Esophagus mucosa (tissue), 1 donor: ENCODE measurements at regions not wholly inside any gene's neighbourhood (a gene's known extent, or its start where the extent isn't known, plus 50 kb on each side); places are given as distances from the start of the nearest gene placed in this dataset.
A peak's percentile ranks its signal among the peaks of the same experiment; 100 is the strongest.
"Not testable (repeated sequence)": the region's sequence is repeated elsewhere in the genome, so short reads cannot be mapped to it uniquely, and the experiment has no call there.

Source experiments
- ATAC-seq: fragments of 200-7000 bp; cut with Tn5 transposase; one replicate; pipeline ENCODE4 v1.9.1; 2020
- donor health status: DM: yes; HTN: yes; CAD: no.

- ATAC-seq: not testable (repeated sequence)
Measured at GRCh38 chr10:3371624-3372023, 199.0 kb upstream of the PITRM1 start.

DNA sequence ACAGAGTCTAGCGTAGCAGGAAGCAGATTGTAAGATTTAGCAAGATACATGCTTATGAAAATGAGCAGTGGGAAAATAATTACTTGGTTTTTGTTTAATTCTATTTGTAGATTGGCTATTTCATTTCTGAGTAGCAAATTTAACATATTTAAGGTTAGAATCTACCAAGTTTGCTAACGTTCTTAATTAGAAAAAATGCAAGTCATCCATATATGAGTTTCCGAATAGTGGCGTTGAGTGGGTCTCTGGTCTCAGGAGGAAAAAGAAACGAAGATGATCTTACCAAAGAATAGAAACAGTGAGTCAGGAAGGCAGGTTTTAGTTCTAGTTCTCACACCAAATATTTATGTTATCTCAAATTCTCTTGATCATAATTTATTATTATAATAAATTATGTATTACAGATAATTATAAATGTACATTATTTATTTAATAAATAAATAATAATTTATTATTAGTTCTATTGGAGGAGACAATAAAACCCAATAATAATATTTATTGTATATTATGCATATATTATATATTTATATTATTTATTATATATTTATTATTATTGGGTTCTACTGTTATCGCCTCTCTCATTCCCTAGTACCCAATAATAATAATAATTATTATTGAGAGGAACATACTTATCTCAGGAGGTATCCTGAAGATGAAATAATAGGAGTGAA lies 194.3 kb upstream of the PITRM1 start:
- ATAC-seq: no peak

DNA sequence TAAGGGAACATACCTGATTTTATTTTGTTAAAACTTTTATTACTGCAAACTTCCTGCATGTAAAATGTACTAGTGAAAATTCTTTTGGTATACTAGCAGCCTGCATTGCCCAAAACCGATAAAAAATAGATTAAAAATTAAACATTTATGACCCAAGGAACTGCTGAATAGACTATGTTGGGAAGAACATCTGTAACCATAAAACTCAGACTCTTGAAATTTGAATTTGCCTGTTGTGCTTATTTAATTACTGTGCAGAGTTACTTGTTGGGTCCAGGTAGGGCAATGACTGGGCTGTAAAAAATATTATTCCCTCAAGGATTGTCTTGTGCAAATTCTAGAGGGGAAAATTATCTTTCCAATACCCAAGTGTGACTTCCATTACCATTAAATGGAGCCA lies 193.5 kb upstream of the PITRM1 start:
- ATAC-seq: no peak

GRCh38 chr10:3365630-3366029 lies 193.0 kb upstream of the PITRM1 start:
- peak; percentile 54 for ATAC-seq

GRCh38 chr10:3364768-3365480 lies 192.3 kb upstream of the PITRM1 start:
- no peak for ATAC-seq

- no peak for ATAC-seq
Measured at GRCh38 chr10:3363311-3364045, 190.9 kb upstream of the PITRM1 start.

DNA sequence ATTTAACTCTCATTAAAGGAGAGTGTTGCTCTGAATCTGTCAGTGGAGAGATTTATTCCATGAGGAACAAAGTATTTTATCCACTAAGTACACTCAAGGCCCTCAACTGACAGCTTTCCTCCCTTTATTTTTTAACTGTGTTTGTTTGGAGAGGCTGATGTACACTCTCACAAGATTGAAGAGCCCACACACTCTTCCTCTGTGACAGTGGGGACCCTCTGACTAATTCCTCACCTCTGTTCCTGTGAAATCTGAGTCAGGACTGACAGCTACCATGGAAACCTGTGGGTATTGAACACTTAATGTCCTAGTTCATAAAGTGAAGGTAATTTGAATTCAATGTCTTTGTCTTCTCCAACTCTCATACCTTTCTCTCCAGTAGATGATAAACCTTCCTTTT lies 189.8 kb upstream of the PITRM1 start:
- no peak for ATAC-seq

GRCh38 chr10:3361640-3362039 lies 189.1 kb upstream of the PITRM1 start:
- no peak for ATAC-seq

- no peak for ATAC-seq
Measured at GRCh38 chr10:3357737-3358136, 185.2 kb upstream of the PITRM1 start.

DNA sequence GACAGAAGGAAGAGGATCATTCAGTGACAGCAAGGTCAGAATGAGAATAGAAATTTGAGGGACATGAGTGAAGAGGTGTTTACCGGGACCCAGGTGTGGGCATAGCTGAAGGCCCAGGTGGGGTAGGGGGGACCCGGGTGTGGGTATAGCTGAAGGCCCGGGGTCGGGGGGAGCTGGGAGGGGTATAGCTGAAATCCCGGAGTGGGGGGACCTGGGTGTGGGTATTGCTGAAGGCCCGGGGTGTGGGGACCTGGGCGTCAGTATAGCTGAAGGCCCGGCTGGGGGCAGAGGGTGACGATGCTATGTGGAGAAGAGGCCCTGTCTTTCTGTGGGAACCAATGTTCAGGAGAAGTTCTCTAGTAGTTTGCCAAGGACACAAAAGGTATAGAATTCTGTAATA lies 183.0 kb upstream of the PITRM1 start:
- no peak for ATAC-seq

- ATAC-seq: no peak
Measured at GRCh38 chr10:3354174-3354900, 181.8 kb upstream of the PITRM1 start.

- no peak for ATAC-seq
Measured at GRCh38 chr10:3353235-3353634, 180.7 kb upstream of the PITRM1 start.

GRCh38 chr10:3350617-3351258 lies 178.2 kb upstream of the PITRM1 start:
- ATAC-seq: no peak

GRCh38 chr10:3350205-3350604 lies 177.6 kb upstream of the PITRM1 start:
- no peak for ATAC-seq

GRCh38 chr10:3348564-3348963 lies 176.0 kb upstream of the PITRM1 start:
- no peak for ATAC-seq

DNA sequence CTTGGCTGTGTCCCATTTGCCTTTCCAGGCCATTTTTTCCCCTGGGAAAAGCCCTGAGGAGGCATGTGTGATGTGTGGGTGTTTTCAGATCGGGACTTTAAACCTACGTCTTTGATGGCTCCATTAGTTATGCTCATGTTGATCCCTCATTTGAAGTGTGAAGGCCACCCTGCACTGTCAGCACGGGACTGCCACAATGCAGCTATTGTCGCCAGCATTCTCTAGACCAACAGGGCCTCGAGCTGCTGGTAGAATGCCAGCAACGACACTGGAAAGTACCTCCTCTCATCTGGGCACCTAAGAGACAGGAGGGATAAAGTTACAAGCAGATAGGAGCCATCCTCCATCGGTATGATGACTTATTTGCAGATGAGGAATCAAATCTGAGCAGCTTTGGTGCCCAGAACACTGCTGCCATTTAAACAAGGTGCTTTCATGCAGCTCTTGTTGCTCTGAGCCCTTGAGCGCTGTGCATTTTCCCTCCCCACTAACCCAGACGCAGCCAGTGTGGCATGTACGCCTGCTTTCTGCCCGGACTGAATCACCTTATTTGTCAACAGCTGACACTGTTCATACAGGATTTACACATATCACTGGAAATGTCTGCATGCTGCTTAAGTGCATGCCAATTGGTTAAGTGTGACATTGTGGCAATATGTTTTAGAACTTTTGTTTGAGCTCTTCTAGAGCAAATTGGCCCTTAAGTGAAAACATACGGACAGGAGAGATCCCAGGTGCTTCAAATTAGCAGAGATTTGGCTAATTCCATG lies 175.0 kb upstream of the PITRM1 start:
- ATAC-seq: no peak

GRCh38 chr10:3346851-3347250 lies 174.3 kb upstream of the PITRM1 start:
- no peak for ATAC-seq

DNA sequence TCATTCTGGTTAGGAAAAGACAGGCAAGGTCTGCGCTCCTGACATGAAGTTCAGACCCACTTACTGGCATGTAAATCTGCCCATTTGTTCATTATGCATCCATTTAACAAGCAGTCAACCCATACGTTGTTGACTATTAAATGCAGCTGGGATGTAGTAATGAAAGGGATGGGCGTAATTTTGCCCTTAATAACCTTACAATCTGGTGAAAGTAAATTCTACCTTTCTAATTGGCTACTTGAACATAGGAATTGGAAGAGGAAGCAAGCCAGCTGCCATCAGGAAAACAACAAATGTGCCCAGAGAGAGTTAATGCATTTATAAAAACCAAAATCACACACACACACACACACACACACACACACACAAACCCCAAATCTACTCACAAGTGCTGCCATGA lies 170.2 kb upstream of the PITRM1 start:
- ATAC-seq: no peak

DNA sequence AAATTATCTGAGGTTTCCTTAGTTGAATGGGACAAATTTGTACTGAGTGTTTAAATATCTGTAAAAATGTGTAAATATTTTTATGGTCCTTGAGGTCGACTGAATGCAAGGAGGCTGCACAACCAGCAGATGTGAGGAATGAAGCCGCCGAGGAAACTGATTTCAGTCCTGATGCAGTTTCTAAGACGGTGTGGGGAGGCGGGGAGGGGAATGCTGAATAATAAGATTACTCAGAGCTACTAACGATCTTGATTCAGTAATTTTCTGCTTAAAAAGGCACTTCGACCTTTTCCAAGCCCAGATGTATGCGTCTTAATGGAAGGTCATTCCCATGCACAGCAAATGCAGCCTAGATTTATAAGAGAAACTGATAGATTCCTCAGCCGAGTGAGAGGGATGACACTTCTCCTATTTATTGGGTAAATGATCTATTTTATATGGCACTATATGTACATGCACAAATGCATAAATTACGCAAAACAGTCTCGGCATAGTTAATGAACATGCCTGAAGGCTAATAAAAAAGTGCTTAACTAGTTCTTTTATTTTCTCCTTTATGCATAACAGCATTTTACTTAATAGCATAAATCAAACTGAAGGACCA lies 167.6 kb upstream of the PITRM1 start:
- no peak for ATAC-seq

- no peak for ATAC-seq
Measured at GRCh38 chr10:3339531-3339950, 167.0 kb upstream of the PITRM1 start.

GRCh38 chr10:3339121-3339520 lies 166.5 kb upstream of the PITRM1 start:
- no peak for ATAC-seq
